A673 (cell line): ENCODE measurements at regions not wholly inside any gene's neighbourhood (a gene's known extent, or its start where the extent isn't known, plus 50 kb on each side); places are given as distances from the start of the nearest gene placed in this dataset.

Experiments used
- EZH2 ChIP-seq: fragments of 200-600 bp; sonication (generic); IDR thresholded peaks from 2 replicates; pipeline ENCODE4 v1.6.1; 2017; ENCODE audit warnings: borderline replicate concordance, low read depth, mild to moderate bottlenecking, mixed read lengths, antibody characterized with exemption, low read length; ENCODE audit not compliant: poor library complexity, severe bottlenecking
- TF ChIP-seq, protein P1 (sequence below): fragments of 300-800, 200-600 bp; sonication (generic); conservative IDR thresholded peaks from 2 replicates; pipeline ENCODE4 v1.5.1; 2017; ENCODE audit warnings: low read depth, mild to moderate bottlenecking, antibody characterized with exemption, low read length, moderate library complexity, mixed read lengths

DNA sequence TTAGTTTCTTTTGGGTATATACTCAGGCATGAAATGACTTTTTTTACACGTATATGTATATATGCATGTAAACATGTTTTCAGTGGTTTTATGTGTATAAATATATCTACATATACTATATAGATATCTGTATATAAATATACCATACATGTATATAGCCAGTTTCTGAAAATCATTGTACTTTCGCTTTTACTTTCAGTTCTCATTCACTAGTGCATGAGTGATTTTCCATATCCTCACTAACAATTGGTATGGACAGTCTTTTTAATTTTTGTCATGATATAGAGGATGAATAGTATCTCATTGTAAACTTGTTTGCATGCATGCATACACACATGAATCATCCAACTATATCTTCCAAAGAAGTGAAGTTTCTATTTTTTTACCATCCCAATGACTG, 877.1 kb upstream of the CDH8 start:
- TF ChIP-seq, protein P1, sequence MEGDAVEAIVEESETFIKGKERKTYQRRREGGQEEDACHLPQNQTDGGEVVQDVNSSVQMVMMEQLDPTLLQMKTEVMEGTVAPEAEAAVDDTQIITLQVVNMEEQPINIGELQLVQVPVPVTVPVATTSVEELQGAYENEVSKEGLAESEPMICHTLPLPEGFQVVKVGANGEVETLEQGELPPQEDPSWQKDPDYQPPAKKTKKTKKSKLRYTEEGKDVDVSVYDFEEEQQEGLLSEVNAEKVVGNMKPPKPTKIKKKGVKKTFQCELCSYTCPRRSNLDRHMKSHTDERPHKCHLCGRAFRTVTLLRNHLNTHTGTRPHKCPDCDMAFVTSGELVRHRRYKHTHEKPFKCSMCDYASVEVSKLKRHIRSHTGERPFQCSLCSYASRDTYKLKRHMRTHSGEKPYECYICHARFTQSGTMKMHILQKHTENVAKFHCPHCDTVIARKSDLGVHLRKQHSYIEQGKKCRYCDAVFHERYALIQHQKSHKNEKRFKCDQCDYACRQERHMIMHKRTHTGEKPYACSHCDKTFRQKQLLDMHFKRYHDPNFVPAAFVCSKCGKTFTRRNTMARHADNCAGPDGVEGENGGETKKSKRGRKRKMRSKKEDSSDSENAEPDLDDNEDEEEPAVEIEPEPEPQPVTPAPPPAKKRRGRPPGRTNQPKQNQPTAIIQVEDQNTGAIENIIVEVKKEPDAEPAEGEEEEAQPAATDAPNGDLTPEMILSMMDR: no peak
- no peak for TF ChIP-seq EZH2
